Gastroesophageal sphincter (tissue), 3 donors: ENCODE measurements at regions not wholly inside any gene's neighbourhood (a gene's known extent, or its start where the extent isn't known, plus 50 kb on each side); places are given as distances from the start of the nearest gene placed in this dataset.

Experiments
- EP300 ChIP-seq: sonication (generic); formaldehyde crosslinking; IDR thresholded peaks from one replicate; pipeline ENCODE4 v1.6.1; 2017; ENCODE audit warnings: antibody characterized with exemption, mild to moderate bottlenecking
- POLR2A ChIP-seq, 2 donors: fragments of 450-650 bp; IDR thresholded peaks; one replicate each; pipeline ENCODE4 v1.6.1; 2017; ENCODE audit warnings: antibody characterized with exemption in 2 of 2, mild to moderate bottlenecking in 2 of 2, moderate library complexity in 1 of 2
- TF ChIP-seq, protein P1 (sequence below), 4 experiments: fragments of 200-600 bp in 2 of 4; fragments of 450-650 bp in 2 of 4; sonication (generic) in 1 of 4; IDR thresholded peaks; one replicate each; pipeline ENCODE4 v1.5.1; 2017 to 2019; ENCODE audit warnings: antibody characterized with exemption in 4 of 4, mild to moderate bottlenecking in 2 of 4, moderate library complexity in 2 of 4

DNA sequence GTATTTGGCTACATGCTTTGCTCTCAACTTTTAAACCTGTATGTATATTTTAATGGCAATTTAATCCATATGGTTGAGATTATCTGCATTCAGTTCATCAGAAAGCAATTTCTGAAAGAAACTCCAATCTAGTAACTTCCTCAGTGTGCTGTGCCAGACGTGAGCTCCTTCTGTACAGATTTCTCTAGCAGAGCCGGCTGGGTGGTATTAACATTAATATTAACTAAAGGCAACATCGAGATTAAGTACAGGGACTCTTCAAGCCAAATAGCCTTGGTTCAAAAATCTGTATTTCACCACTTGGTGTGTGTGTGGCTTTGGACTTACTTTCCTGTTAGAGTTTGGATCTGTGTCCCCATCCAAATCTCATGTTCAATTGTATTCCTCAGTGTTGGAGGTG is 55.5 kb upstream of the NUDT7 start:
- TF ChIP-seq, protein P1, sequence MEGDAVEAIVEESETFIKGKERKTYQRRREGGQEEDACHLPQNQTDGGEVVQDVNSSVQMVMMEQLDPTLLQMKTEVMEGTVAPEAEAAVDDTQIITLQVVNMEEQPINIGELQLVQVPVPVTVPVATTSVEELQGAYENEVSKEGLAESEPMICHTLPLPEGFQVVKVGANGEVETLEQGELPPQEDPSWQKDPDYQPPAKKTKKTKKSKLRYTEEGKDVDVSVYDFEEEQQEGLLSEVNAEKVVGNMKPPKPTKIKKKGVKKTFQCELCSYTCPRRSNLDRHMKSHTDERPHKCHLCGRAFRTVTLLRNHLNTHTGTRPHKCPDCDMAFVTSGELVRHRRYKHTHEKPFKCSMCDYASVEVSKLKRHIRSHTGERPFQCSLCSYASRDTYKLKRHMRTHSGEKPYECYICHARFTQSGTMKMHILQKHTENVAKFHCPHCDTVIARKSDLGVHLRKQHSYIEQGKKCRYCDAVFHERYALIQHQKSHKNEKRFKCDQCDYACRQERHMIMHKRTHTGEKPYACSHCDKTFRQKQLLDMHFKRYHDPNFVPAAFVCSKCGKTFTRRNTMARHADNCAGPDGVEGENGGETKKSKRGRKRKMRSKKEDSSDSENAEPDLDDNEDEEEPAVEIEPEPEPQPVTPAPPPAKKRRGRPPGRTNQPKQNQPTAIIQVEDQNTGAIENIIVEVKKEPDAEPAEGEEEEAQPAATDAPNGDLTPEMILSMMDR (IDR thresholded peaks at IDR 0.05): no peak
- TF ChIP-seq POLR2A (IDR thresholded peaks at IDR 0.05) (no peak), EP300 (no peak)
